A549 (cell line): ENCODE measurements at regions not wholly inside any gene's neighbourhood (a gene's known extent, or its start where the extent isn't known, plus 50 kb on each side); places are given as distances from the start of the nearest gene placed in this dataset.

ENCODE experiments used
- ATAC-seq, 2 experiments: fragments of 200-7000 bp in 1 of 2; fragments of >200 bp in 1 of 2; cut with Nextera tagmentation in 1 of 2; cut with Tn5 transposase in 1 of 2; 3 replicates each; pipeline versions ENCODE4 v1.8.0 to v1.9.1; 2018 to 2020; ENCODE audit warnings: mild to moderate bottlenecking in 1 of 2, moderate library complexity in 1 of 2
- CTCF ChIA-PET: fragments of 300-600 bp; sonication (Branson Sonifier 250); formaldehyde crosslinking; extraction: SDS; loops from one replicate; lab custom pipeline; 2021; ENCODE audit warnings: antibody characterized with exemption, inconsistent platforms; lab: Yijun Ruan, JAX
- POLR2A ChIA-PET: fragments of 350-600 bp; formaldehyde crosslinking; extraction: SDS; loops from one replicate; lab custom pipeline; 2021; ENCODE audit warnings: antibody characterized with exemption, inconsistent platforms; lab: Yijun Ruan, JAX
- DNase-seq, 2 experiments: peaks; one replicate each; pipeline versions ENCODE4 v3.0.0 to v3.0.0-alpha.2; 2011 to 2016; ENCODE audit warnings: low read depth in 1 of 2, low spot score in 1 of 2
- FAIRE-seq: peaks from 2 replicates; lab custom pipeline; 2011; peaks lifted over from hg19 to GRCh38; lab: Jason Lieb, UNC
- H3K27ac ChIP-seq, 2 experiments: fragments of >200 bp; sonication (Bioruptor Twin); formaldehyde crosslinking; 3 replicates each; pipeline ENCODE4 v1.5.1; 2016 to 2017
- H3K4me1 ChIP-seq: fragments of >200 bp; sonication (Bioruptor Twin); formaldehyde crosslinking; 3 replicates; pipeline ENCODE4 v1.6.1; 2016
- H3K4me2 ChIP-seq: fragments of >200 bp; sonication (Bioruptor Twin); formaldehyde crosslinking; 3 replicates; pipeline ENCODE4 v1.6.1; 2016
- H3K4me3 ChIP-seq: fragments of >200 bp; sonication (Bioruptor Twin); formaldehyde crosslinking; 3 replicates; pipeline ENCODE4 v1.5.1; 2016
- H3K9me3 ChIP-seq: fragments of >200 bp; sonication (Bioruptor Twin); formaldehyde crosslinking; 3 replicates; pipeline ENCODE4 v1.6.1; 2016
- CBX8 ChIP-seq: fragments of 200-600 bp; sonication (generic); IDR thresholded peaks from 2 replicates; pipeline ENCODE4 v1.6.1; 2016
- EP300 ChIP-seq, 2 experiments: fragments of >200 bp; sonication (Bioruptor Twin); formaldehyde crosslinking; IDR thresholded peaks; 2 replicates in 1 of 2; 3 replicates in 1 of 2; pipeline ENCODE4 v1.6.1; 2016 to 2017
- FOSL2 ChIP-seq, 2 experiments: fragments of 450-650 bp in 1 of 2; fragments of >200 bp in 1 of 2; sonication (Bioruptor Twin) in 1 of 2; formaldehyde crosslinking; IDR thresholded peaks; 2 replicates each; pipeline versions ENCODE4 v1.5.0 to v1.6.1; 2016 to 2020; ENCODE audit warnings: mild to moderate bottlenecking in 1 of 2, moderate library complexity in 1 of 2
- FOXS1 ChIP-seq: fragments of 250-450 bp; sonication (Bioruptor Pico); IDR thresholded peaks from 2 replicates; pipeline ENCODE4 v1.5.0; 2020; ENCODE audit warnings: mild to moderate bottlenecking, moderate library complexity
- HEYL ChIP-seq: fragments of 250-450 bp; sonication (Bioruptor Pico); IDR thresholded peaks from 2 replicates; pipeline ENCODE4 v1.8.0; 2021; ENCODE audit warnings: mild to moderate bottlenecking, moderate library complexity
- NPAS2 ChIP-seq: fragments of 250-450 bp; sonication (Bioruptor Pico); IDR thresholded peaks from 2 replicates; pipeline ENCODE4 v1.8.0; 2022; ENCODE audit warnings: mild to moderate bottlenecking, moderate library complexity, borderline replicate concordance
- NR3C1 ChIP-seq: fragments of >200 bp; sonication (Bioruptor Twin); formaldehyde crosslinking; IDR thresholded peaks from 3 replicates; pipeline ENCODE4 v1.6.1; 2017
- PBX3 ChIP-seq: IDR thresholded peaks from 2 replicates; pipeline ENCODE4 v1.6.1; 2012
- PHF8 ChIP-seq: fragments of 200-600 bp; sonication (generic); IDR thresholded peaks from 2 replicates; pipeline ENCODE4 v1.6.1; 2016; ENCODE audit warnings: low read depth, mild to moderate bottlenecking, antibody characterized with exemption, moderate library complexity, borderline replicate concordance
- POLR2A ChIP-seq: IDR thresholded peaks from 2 replicates; pipeline ENCODE4 v1.6.1; 2012; ENCODE audit warnings: mild to moderate bottlenecking, low read length
- POLR2AphosphoS2 ChIP-seq: conservative IDR thresholded peaks from 2 replicates; pipeline ENCODE4 v1.6.1; 2012; ENCODE audit warnings: low read length, improper control_type of control experiment, inconsistent platforms
- RARB ChIP-seq: fragments of 250-450 bp; sonication (Bioruptor Pico); IDR thresholded peaks from 2 replicates; pipeline ENCODE4 v1.8.0; 2021; ENCODE audit warnings: mild to moderate bottlenecking, moderate library complexity
- SMC3 ChIP-seq: fragments of >200 bp; sonication (Bioruptor Twin); formaldehyde crosslinking; IDR thresholded peaks from 3 replicates; pipeline ENCODE4 v1.6.1; 2018; ENCODE audit warnings: inconsistent platforms
- SREBF2 ChIP-seq: fragments of 450-650 bp; IDR thresholded peaks from 2 replicates; pipeline ENCODE4 v1.6.1; 2014; ENCODE audit warnings: mild to moderate bottlenecking, moderate library complexity
- TFCP2L1 ChIP-seq: fragments of 250-450 bp; sonication (Bioruptor Pico); IDR thresholded peaks from 2 replicates; pipeline ENCODE4 v1.5.0; 2021; ENCODE audit warnings: mild to moderate bottlenecking
- TP53 ChIP-seq: fragments of 250-450 bp; sonication (Bioruptor Pico); IDR thresholded peaks from 2 replicates; pipeline ENCODE4 v1.5.0; 2021; ENCODE audit warnings: mild to moderate bottlenecking, moderate library complexity
- WGBS: methylation state at CpG from one replicate; pipeline ENCODE4 v1.1.6; 2017; ENCODE audit errors: missing lambda C conversion rate; 5-methylcytosine and 5-hydroxymethylcytosine counted together
- TF ChIP-seq, protein P1 (sequence below): fragments of >200 bp; sonication (Bioruptor Twin); formaldehyde crosslinking; IDR thresholded peaks from 3 replicates; pipeline ENCODE4 v1.6.1; 2016
- TF ChIP-seq, protein P2 (sequence below): IDR thresholded peaks from 2 replicates; pipeline ENCODE4 v1.6.1; 2012
- TF ChIP-seq, protein P3 (sequence below): fragments of 250-450 bp; sonication (Bioruptor Pico); IDR thresholded peaks from 2 replicates; pipeline ENCODE4 v1.5.0; 2020; ENCODE audit warnings: low read depth, mild to moderate bottlenecking, moderate library complexity

DNA sequence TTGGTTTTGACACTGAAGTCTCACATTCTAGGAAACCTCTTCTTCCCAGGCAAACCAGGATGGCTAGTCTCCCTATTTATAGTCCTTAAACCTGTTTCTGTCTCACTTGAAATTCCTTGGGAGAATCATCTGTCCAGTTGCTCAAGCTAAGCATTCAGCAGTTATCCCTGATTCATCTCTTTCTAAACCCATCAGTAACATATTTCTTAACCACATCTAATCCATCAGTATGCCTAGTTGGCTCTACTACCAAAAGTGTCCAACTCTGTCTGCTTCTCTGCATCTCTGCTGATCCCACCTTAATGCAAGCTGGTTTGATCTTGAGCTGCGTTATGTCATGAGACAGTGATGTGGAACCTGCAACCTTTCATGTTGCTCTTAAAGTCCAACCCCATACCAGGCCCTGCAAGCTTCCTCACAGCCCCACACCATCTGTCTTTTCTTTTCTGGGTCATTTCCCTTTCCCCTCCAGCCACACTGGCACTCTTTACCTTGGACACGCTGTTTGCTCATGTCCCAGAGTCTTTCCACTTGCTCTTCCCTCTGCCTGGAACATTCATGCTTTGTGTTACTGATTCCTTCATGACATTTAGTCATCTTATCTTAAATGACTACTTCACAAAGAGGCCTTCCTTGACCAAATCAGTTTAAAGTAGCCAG, 380.8 kb upstream of the RGS6 start:
- no peaks in the 10 kb centered on the region for H3K9me3 ChIP-seq
- no peak for TF ChIP-seq SMC3
- TF ChIP-seq, protein P1, sequence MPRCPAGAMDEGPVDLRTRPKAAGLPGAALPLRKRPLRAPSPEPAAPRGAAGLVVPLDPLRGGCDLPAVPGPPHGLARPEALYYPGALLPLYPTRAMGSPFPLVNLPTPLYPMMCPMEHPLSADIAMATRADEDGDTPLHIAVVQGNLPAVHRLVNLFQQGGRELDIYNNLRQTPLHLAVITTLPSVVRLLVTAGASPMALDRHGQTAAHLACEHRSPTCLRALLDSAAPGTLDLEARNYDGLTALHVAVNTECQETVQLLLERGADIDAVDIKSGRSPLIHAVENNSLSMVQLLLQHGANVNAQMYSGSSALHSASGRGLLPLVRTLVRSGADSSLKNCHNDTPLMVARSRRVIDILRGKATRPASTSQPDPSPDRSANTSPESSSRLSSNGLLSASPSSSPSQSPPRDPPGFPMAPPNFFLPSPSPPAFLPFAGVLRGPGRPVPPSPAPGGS: no peak
- TF ChIP-seq FOXS1 (CRISPR knock-in tag): no peak
- TF ChIP-seq NPAS2 (CRISPR knock-in tag): no peak
- no peak for TF ChIP-seq SREBF2
- no peak for TF ChIP-seq TFCP2L1 (CRISPR knock-in tag)
- no peak for TF ChIP-seq PBX3
- no peak for TF ChIP-seq HEYL (CRISPR knock-in tag)
- TF ChIP-seq PHF8: no peak
- no peak for TF ChIP-seq POLR2A
- no peak for TF ChIP-seq RARB
- TF ChIP-seq FOSL2 (IDR thresholded peaks at IDR 0.05): no peak
- TF ChIP-seq FOSL2 (CRISPR knock-in tag; IDR thresholded peaks at IDR 0.05): no peak
- no peak for TF ChIP-seq POLR2AphosphoS2
- TF ChIP-seq EP300 (IDR thresholded peaks at IDR 0.05): no peak
- POLR2A ChIA-PET: no interaction called here
- no peak overlapping the region for H3K4me2 ChIP-seq
- DNase-seq: no peak
- H3K4me1 ChIP-seq: no peaks in the 10 kb centered on the region
- CTCF ChIA-PET: interaction anchor here (1.2 kb wide), 1 partner anchor 63 kb away, joined by 3 read pairs; no protein-coding TSS in a partner anchor
- H3K27ac ChIP-seq: no peak overlapping the region
- H3K4me3 ChIP-seq: no peak overlapping the region
- FAIRE-seq: no peak
- WGBS: 66% methylated on average over 2 of the region's 2 CpGs
- no peak for ATAC-seq

- Histone ChIP-seq H3K4me2 (no peak overlapping the region), H3K4me3 (no peak overlapping the region), H3K4me1 (no peaks in the 10 kb centered on the region), H3K27ac (no peak overlapping the region), H3K9me3 (no peaks in the 10 kb centered on the region)
- FAIRE-seq: no peak
- 93% methylated on average over 5 of the region's 5 CpGs for WGBS
- ATAC-seq: no peak
- no peak for TF ChIP-seq CBX8
- POLR2A ChIA-PET: no interaction called here
- CTCF ChIA-PET: interaction anchor here (0.6 kb wide), 1 partner anchor 265 kb away, joined by 3 read pairs; no protein-coding TSS in a partner anchor
- no peak for DNase-seq
These were observed 379.4 kb upstream of the RGS6 start for GRCh38 chr14:71552809-71553208.

GRCh38 chr14:71553779-71554178, 378.4 kb upstream of the RGS6 start:
- POLR2A ChIA-PET: no interaction called here
- no peak for TF ChIP-seq PHF8
- TF ChIP-seq NR3C1: no peak
- TF ChIP-seq, all 56 proteins: peak for 0
- H3K4me1 ChIP-seq: no peaks in the 10 kb centered on the region
- DNase-seq: no peak
- CTCF ChIA-PET: no interaction called here
- no peak overlapping the region for H3K4me3 ChIP-seq
- 71% methylated on average over 3 of the region's 3 CpGs for WGBS
- no peak overlapping the region for H3K27ac ChIP-seq
- no peak for ATAC-seq
- FAIRE-seq: no peak
- no peaks in the 10 kb centered on the region for H3K9me3 ChIP-seq
- no peak overlapping the region for H3K4me2 ChIP-seq

- ChIA-PET CTCF (interaction anchor here (0.8 kb wide), 1 partner anchor 8 kb away, joined by 3 read pairs; no protein-coding TSS in a partner anchor), POLR2A (no interaction called here)
- Histone ChIP-seq H3K27ac (no peak overlapping the region), H3K9me3 (no peaks in the 10 kb centered on the region), H3K4me2 (no peak overlapping the region), H3K4me1 (no peaks in the 10 kb centered on the region), H3K4me3 (no peak overlapping the region)
- TF ChIP-seq, protein P2, sequence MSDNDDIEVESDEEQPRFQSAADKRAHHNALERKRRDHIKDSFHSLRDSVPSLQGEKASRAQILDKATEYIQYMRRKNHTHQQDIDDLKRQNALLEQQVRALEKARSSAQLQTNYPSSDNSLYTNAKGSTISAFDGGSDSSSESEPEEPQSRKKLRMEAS: no peak
- TF ChIP-seq SMC3 (no peak), TP53 (no peak)
- TF ChIP-seq, protein P3, sequence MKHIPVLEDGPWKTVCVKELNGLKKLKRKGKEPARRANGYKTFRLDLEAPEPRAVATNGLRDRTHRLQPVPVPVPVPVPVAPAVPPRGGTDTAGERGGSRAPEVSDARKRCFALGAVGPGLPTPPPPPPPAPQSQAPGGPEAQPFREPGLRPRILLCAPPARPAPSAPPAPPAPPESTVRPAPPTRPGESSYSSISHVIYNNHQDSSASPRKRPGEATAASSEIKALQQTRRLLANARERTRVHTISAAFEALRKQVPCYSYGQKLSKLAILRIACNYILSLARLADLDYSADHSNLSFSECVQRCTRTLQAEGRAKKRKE (CRISPR knock-in tag): no peak
- TF ChIP-seq, protein P1: no peak
- no peak for ATAC-seq
- no peak for FAIRE-seq
- DNase-seq: no peak
- 35% methylated on average over 2 of the region's 2 CpGs for WGBS
These were observed 377.9 kb upstream of the RGS6 start for GRCh38 chr14:71554323-71554722.
